ENCODE measurements at regions not wholly inside any gene's neighbourhood (a gene's known extent, or its start where the extent isn't known, plus 50 kb on each side); places are given as distances from the start of the nearest gene placed in this dataset.

- no peaks in the 10 kb centered on the region for H3K9me3 ChIP-seq (ENCODE audit: low read length)
- in situ Hi-C loops (cut with HindIII; ENCODE audit: extremely low pct_ligation_motif_present, low pct_unique_long_range_greater_than_20kb): no loop called here
Observed at GRCh38 chr1:19024532-19024931, 68.1 kb upstream of the IFFO2 start.

GRCh38 chr1:19023787-19024186, 67.3 kb upstream of the IFFO2 start:
- POLR2A ChIA-PET: no interaction called here
- 92% methylated on average over 2 of the region's 2 CpGs for WGBS (ENCODE audit: low lambda C conversion rate)
- in situ Hi-C loops (cut with HindIII; ENCODE audit: extremely low pct_ligation_motif_present, low pct_unique_long_range_greater_than_20kb): no loop called here

More at GRCh38 chr1:19024532-19024931, 68.1 kb upstream of the IFFO2 start:
- 49% methylated on average over 4 of the region's 4 CpGs for WGBS (ENCODE audit: low lambda C conversion rate)
- ChIA-PET POLR2A (no interaction called here), CTCF (ENCODE audit: low intra/inter-chr PET ratio, low total read pairs) (no interaction called here)
- H4K20me1 ChIP-seq (ENCODE audit: insufficient read depth, low read length): no peaks in the 10 kb centered on the region
- no peaks in the 10 kb centered on the region for H3K36me3 ChIP-seq (replicated peaks in 1 of 2; ENCODE audit: control insufficient read depth in 1 of 2, insufficient read depth in 2 of 2, low read length in 2 of 2)
- ATAC-seq (no peak), DNase-seq (ENCODE audit: low spot score) (no peak), FAIRE-seq (no peak)
- TF ChIP-seq ZNF496 (CRISPR knock-in tag; IDR thresholded peaks at IDR 0.05; ENCODE audit: insufficient replicate concordance) (no peak), ZKSCAN1 (IDR thresholded peaks at IDR 0.05; ENCODE audit: low read length) (no peak), ATF7 (IDR thresholded peaks at IDR 0.05) (peak; percentile 75), ATF7 (CRISPR knock-in tag; IDR thresholded peaks at IDR 0.05) (no peak), CREB1 (IDR thresholded peaks at IDR 0.05) (peak; percentile 48), CREB1 (CRISPR knock-in tag; IDR thresholded peaks at IDR 0.05) (no peak), MXD4 (CRISPR knock-in tag; IDR thresholded peaks at IDR 0.05) (no peak), ZNF576 (CRISPR knock-in tag; IDR thresholded peaks at IDR 0.05) (no peak), THAP7 (CRISPR knock-in tag; IDR thresholded peaks at IDR 0.05) (no peak)
- peaks cover 11% of the 10 kb centered on the region for H3K4me1 ChIP-seq (ENCODE audit: insufficient read depth, low read length)
- no peak overlapping the region for H3K4me2 ChIP-seq (ENCODE audit: low read depth, low read length)
- H3K27me3 ChIP-seq (ENCODE audit: control insufficient read depth in 1 of 2, insufficient read depth in 2 of 2, low read length in 2 of 2): peaks cover 0 to 17% of the 10 kb centered on the region in 2 experiments; a peak in 3 of 5 replicates
- H3K79me2 ChIP-seq (ENCODE audit: insufficient read depth, low read length): no peaks in the 10 kb centered on the region
- intact Hi-C loops (cut with micrococcal nuclease; ENCODE audit: unreplicated experiment): no loop called here
- H3K4me3 ChIP-seq (replicated peaks in 1 of 3; ENCODE audit: insufficient read depth in 1 of 3, low read depth in 2 of 3, low read length in 3 of 3): no peak overlapping the region
- no TSS peak for BruUV-seq (replicated peaks)
- H3K27ac ChIP-seq (ENCODE audit: extremely low read length, insufficient read depth, low read length): no peak overlapping the region
- H3K9ac ChIP-seq (ENCODE audit: insufficient read depth, low read depth, low read length): no peak overlapping the region
- H2AFZ ChIP-seq (ENCODE audit: low read length): no peak overlapping the region

More at GRCh38 chr1:19023787-19024186, 67.3 kb upstream of the IFFO2 start:
- CTCF ChIA-PET (ENCODE audit: low intra/inter-chr PET ratio, low total read pairs): no interaction called here
- DNase-seq (ENCODE audit: low spot score): no peak
- TF ChIP-seq NONO (IDR thresholded peaks at IDR 0.05): no peak
- TF ChIP-seq NONO (CRISPR knock-in tag; conservative IDR thresholded peaks at IDR 0.05): no peak
- no peak for TF ChIP-seq ZNF788 (CRISPR knock-in tag; IDR thresholded peaks at IDR 0.05; ENCODE audit: borderline replicate concordance)
- no peak for TF ChIP-seq IKZF4 (CRISPR knock-in tag; IDR thresholded peaks at IDR 0.05; ENCODE audit: borderline replicate concordance, low read depth, not compliant biosample characterization)
- TF ChIP-seq ZNF773 (CRISPR knock-in tag; IDR thresholded peaks at IDR 0.05; ENCODE audit: borderline replicate concordance): no peak
- no peak for TF ChIP-seq ZNF574 (CRISPR knock-in tag; IDR thresholded peaks at IDR 0.05)
- TF ChIP-seq ZNF20 (CRISPR knock-in tag; IDR thresholded peaks at IDR 0.05): no peak
- no peak for TF ChIP-seq SNAPC5 (CRISPR knock-in tag; IDR thresholded peaks at IDR 0.05; ENCODE audit: borderline replicate concordance)
- TF ChIP-seq MAFF (IDR thresholded peaks at IDR 0.05; ENCODE audit: low read depth, low read length): no peak
- no peak for TF ChIP-seq BRD4 (CRISPR knock-in tag; IDR thresholded peaks at IDR 0.05)
- H2AFZ ChIP-seq (ENCODE audit: low read length): no peak overlapping the region
- intact Hi-C loops (cut with micrococcal nuclease; ENCODE audit: unreplicated experiment): no loop called here
- no TSS peak for BruUV-seq (replicated peaks)
- no peaks in the 10 kb centered on the region for H4K20me1 ChIP-seq (ENCODE audit: insufficient read depth, low read length)
- no peaks in the 10 kb centered on the region for H3K36me3 ChIP-seq (replicated peaks in 1 of 2; ENCODE audit: control insufficient read depth in 1 of 2, insufficient read depth in 2 of 2, low read length in 2 of 2)
- no peaks in the 10 kb centered on the region for H3K79me2 ChIP-seq (ENCODE audit: insufficient read depth, low read length)
- H3K9me3 ChIP-seq (ENCODE audit: low read length): no peaks in the 10 kb centered on the region
- no peak overlapping the region for H3K27ac ChIP-seq (ENCODE audit: extremely low read length, insufficient read depth, low read length)
- no peak overlapping the region for H3K4me2 ChIP-seq (ENCODE audit: low read depth, low read length)
- no peak overlapping the region for H3K4me3 ChIP-seq (replicated peaks in 1 of 3; ENCODE audit: insufficient read depth in 1 of 3, low read depth in 2 of 3, low read length in 3 of 3)
- FAIRE-seq: no peak
- no peak overlapping the region for H3K9ac ChIP-seq (ENCODE audit: insufficient read depth, low read depth, low read length)
- peaks cover 0 to 10% of the 10 kb centered on the region in 2 experiments; a peak in 2 of 5 replicates for H3K27me3 ChIP-seq (ENCODE audit: control insufficient read depth in 1 of 2, insufficient read depth in 2 of 2, low read length in 2 of 2)
- H3K4me1 ChIP-seq (ENCODE audit: insufficient read depth, low read length): 0 out of 2 replicates have a peak, but pooled peaks cover 5% of the 10 kb centered on the region
- ATAC-seq: no peak

Measured in HepG2 (cell line).